ENCODE measurements at regions not wholly inside any gene's neighbourhood (a gene's known extent, or its start where the extent isn't known, plus 50 kb on each side); places are given as distances from the start of the nearest gene placed in this dataset.

GRCh38 chr1:60703155-60703554 is 379.2 kb upstream of the NFIA start:
- Histone ChIP-seq H3K27me3 (ENCODE audit: control insufficient read depth, insufficient read depth, low read length) (no peaks in the 10 kb centered on the region), H3K4me1 (ENCODE audit: control insufficient read depth in 2 of 3, insufficient read depth in 2 of 3, low read depth in 1 of 3, low read length in 3 of 3) (no peaks in the 10 kb centered on the region), H3K36me3 (ENCODE audit: control insufficient read depth in 2 of 3, insufficient read depth in 3 of 3, low read length in 3 of 3) (no peaks in the 10 kb centered on the region), H3K4me3 (ENCODE audit: low read length in 3 of 3) (no peak overlapping the region), H3K9ac (ENCODE audit: low read length in 3 of 3) (no peak overlapping the region), H3K27ac (ENCODE audit: low read depth in 2 of 2, low read length in 2 of 2) (no peak overlapping the region), H3K9me3 (ENCODE audit: control insufficient read depth in 2 of 3, insufficient read depth in 1 of 3, low read length in 3 of 3) (peaks cover 0 to 3% (median 0%) of the 10 kb centered on the region in 3 donors)
- DNase-seq (no peak), FAIRE-seq (no peak)
- intact Hi-C loops (cut with DNase I): no loop called here
- no peak for TF ChIP-seq CTCF (IDR thresholded peaks at IDR 0.05; ENCODE audit: borderline replicate concordance, extremely low read depth, insufficient read depth)

GRCh38 chr1:60699325-60699724 is 383.0 kb upstream of the NFIA start:
- Histone ChIP-seq H3K9me3 (ENCODE audit: control insufficient read depth in 2 of 3, insufficient read depth in 1 of 3, low read length in 3 of 3) (no peaks in the 10 kb centered on the region), H3K4me3 (ENCODE audit: low read length in 3 of 3) (no peak overlapping the region), H3K9ac (ENCODE audit: low read length in 3 of 3) (no peak overlapping the region), H3K4me1 (ENCODE audit: control insufficient read depth in 2 of 3, insufficient read depth in 2 of 3, low read depth in 1 of 3, low read length in 3 of 3) (no peaks in the 10 kb centered on the region), H3K27me3 (ENCODE audit: control insufficient read depth, insufficient read depth, low read length) (no peaks in the 10 kb centered on the region), H3K27ac (ENCODE audit: low read depth in 2 of 2, low read length in 2 of 2) (no peak overlapping the region), H3K36me3 (ENCODE audit: control insufficient read depth in 2 of 3, insufficient read depth in 3 of 3, low read length in 3 of 3) (no peaks in the 10 kb centered on the region)
- TF ChIP-seq CTCF (IDR thresholded peaks at IDR 0.05; ENCODE audit: borderline replicate concordance, extremely low read depth, insufficient read depth): no peak
- FAIRE-seq (no peak), DNase-seq (no peak)
- intact Hi-C loops (cut with DNase I): no loop called here

- intact Hi-C loops (cut with DNase I): no loop called here
- H3K9me3 ChIP-seq (ENCODE audit: control insufficient read depth in 2 of 3, insufficient read depth in 1 of 3, low read length in 3 of 3): peaks cover 0 to 4% (median 0%) of the 10 kb centered on the region in 3 donors
- no peak for FAIRE-seq
- H3K27ac ChIP-seq (ENCODE audit: low read depth in 2 of 2, low read length in 2 of 2): no peak overlapping the region
- H3K9ac ChIP-seq (ENCODE audit: low read length in 3 of 3): no peak overlapping the region
- no peaks in the 10 kb centered on the region for H3K4me1 ChIP-seq (ENCODE audit: control insufficient read depth in 2 of 3, insufficient read depth in 2 of 3, low read depth in 1 of 3, low read length in 3 of 3)
- TF ChIP-seq CTCF (IDR thresholded peaks at IDR 0.05; ENCODE audit: borderline replicate concordance, extremely low read depth, insufficient read depth): no peak
- H3K4me3 ChIP-seq (ENCODE audit: low read length in 3 of 3): no peak overlapping the region
- no peaks in the 10 kb centered on the region for H3K27me3 ChIP-seq (ENCODE audit: control insufficient read depth, insufficient read depth, low read length)
- DNase-seq: peak in 2 of 5 donors; percentile 21 to 36
- H3K36me3 ChIP-seq (ENCODE audit: control insufficient read depth in 2 of 3, insufficient read depth in 3 of 3, low read length in 3 of 3): no peaks in the 10 kb centered on the region
These were observed 385.0 kb upstream of the NFIA start for GRCh38 chr1:60697204-60697994.
